GM19468 (cell line): ENCODE measurements at regions not wholly inside any gene's neighbourhood (a gene's known extent, or its start where the extent isn't known, plus 50 kb on each side); places are given as distances from the start of the nearest gene placed in this dataset.

Experiments used
- ATAC-seq: cut with Tn5 transposase; IDR thresholded peaks from one replicate; pipeline ENCODE4 v1.9.1; 2021; ENCODE audit warnings: mild to moderate bottlenecking, moderate library complexity, moderate number of reproducible peaks; ENCODE audit not compliant: unreplicated experiment; ENCODE audit errors: extremely low read depth

GRCh38 chr11:25309818-25310217 is 813.0 kb downstream of the LUZP2 start:
- no peak for ATAC-seq

- ATAC-seq: no peak
Measured at GRCh38 chr11:25317216-25317615, 820.4 kb downstream of the LUZP2 start.

- ATAC-seq: no peak
Measured at GRCh38 chr11:25319127-25319526, 822.3 kb downstream of the LUZP2 start.

GRCh38 chr11:25327656-25328055 is 830.8 kb downstream of the LUZP2 start:
- no peak for ATAC-seq

GRCh38 chr11:25339281-25339680 is 842.4 kb downstream of the LUZP2 start:
- ATAC-seq: no peak

GRCh38 chr11:25349537-25349936 is 852.7 kb downstream of the LUZP2 start:
- no peak for ATAC-seq

GRCh38 chr11:25350899-25351803 is 854.3 kb downstream of the LUZP2 start:
- ATAC-seq: no peak

GRCh38 chr11:25357133-25357532 is 860.3 kb downstream of the LUZP2 start:
- no peak for ATAC-seq

GRCh38 chr11:25377466-25377865 is 880.6 kb downstream of the LUZP2 start:
- ATAC-seq: no peak

GRCh38 chr11:25396847-25397246 is 900.0 kb downstream of the LUZP2 start:
- ATAC-seq: no peak

GRCh38 chr11:25408146-25408545 is 911.3 kb downstream of the LUZP2 start:
- no peak for ATAC-seq

GRCh38 chr11:25415793-25416192 is 916.1 kb upstream of the ANO3 start:
- ATAC-seq: no peak

GRCh38 chr11:25423436-25424199 is 908.3 kb upstream of the ANO3 start:
- ATAC-seq: no peak

- ATAC-seq: no peak
Measured at GRCh38 chr11:25432376-25432775, 899.6 kb upstream of the ANO3 start.

GRCh38 chr11:25435197-25435596 is 896.7 kb upstream of the ANO3 start:
- ATAC-seq: no peak

- ATAC-seq: no peak
Measured at GRCh38 chr11:25436326-25436725, 895.6 kb upstream of the ANO3 start.

- ATAC-seq: no peak
Measured at GRCh38 chr11:25441421-25441820, 890.5 kb upstream of the ANO3 start.

GRCh38 chr11:25449091-25449490 is 882.8 kb upstream of the ANO3 start:
- ATAC-seq: no peak

GRCh38 chr11:25453471-25453870 is 878.5 kb upstream of the ANO3 start:
- no peak for ATAC-seq

GRCh38 chr11:25456211-25456610 is 875.7 kb upstream of the ANO3 start:
- no peak for ATAC-seq

GRCh38 chr11:25483915-25484635 is 847.9 kb upstream of the ANO3 start:
- ATAC-seq: no peak
